Cardiac septum (tissue), 1 donor: ENCODE measurements at regions not wholly inside any gene's neighbourhood (a gene's known extent, or its start where the extent isn't known, plus 50 kb on each side); places are given as distances from the start of the nearest gene placed in this dataset.
"Not testable (repeated sequence)": the region's sequence is repeated elsewhere in the genome, so short reads cannot be mapped to it uniquely, and the experiment has no call there.

ENCODE experiments used
- DNase-seq: peaks from one replicate; pipeline ENCODE4 v3.0.0-alpha.2; 2020; ENCODE audit warnings: low spot score
- intact Hi-C: fragments of 100-400 bp; cut with DNase I; formaldehyde crosslinking; loops from one replicate; pipeline ENCODE4 v1.14.0; 2022
- donor health status: DM: no; HTN: no; CAD: no.

GRCh38 chr6:65996096-65996495, 289.1 kb upstream of the EYS start:
- intact Hi-C loops, result no loop called here
- no peak for DNase-seq

GRCh38 chr6:65989676-65990075, 282.6 kb upstream of the EYS start:
- intact Hi-C loops, result no loop called here
- no peak for DNase-seq

- DNase-seq, result no peak
- intact Hi-C loops, result no loop called here
These were observed 281.0 kb upstream of the EYS start for GRCh38 chr6:65988006-65988405.

DNA sequence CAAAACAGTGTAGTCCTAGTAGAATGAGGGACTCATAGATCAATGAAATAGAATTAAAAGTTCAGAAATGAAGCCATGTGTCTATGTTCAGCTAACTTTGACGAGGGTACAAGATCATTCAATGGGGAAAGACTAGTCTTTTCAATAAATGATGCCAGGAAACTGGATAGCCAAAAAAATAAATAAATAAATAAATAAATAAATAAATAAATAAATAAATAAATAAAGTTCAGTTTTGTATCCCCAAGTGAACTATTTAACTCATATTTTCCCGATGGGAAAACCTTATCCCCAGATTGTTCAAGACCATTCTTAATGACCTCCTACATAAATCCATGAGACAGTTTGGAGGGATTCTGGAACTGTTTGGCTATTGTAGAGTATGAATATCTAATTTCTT, 277.1 kb upstream of the EYS start:
- no peak for DNase-seq

GRCh38 chr6:65979120-65979519, 272.1 kb upstream of the EYS start:
- intact Hi-C loops, result no loop called here
- no peak for DNase-seq

More for the DNA sequence above, 277.1 kb upstream of the EYS start:
- intact Hi-C loops, result no loop called here

DNA sequence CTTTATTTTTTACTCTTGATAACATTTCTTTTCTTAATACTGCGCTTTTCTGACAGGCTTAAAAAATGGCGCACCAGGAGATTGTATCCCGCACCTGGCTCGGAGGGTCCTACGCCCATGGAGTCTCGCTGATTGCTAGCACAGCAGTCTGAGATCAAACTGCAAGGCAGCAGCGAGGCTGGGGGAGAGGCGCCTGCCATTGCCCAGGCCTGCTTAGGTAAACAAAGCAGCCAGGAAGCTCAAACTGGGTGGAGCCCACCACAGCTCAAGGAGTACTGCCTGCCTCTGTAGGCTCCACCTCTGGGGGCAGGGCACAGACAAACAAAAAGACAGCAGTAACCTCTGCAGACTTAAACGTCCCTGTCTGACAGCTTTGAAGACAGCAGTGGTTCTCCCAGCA, 264.2 kb upstream of the EYS start:
- DNase-seq, intact Hi-C loops: not testable (repeated sequence)

GRCh38 chr6:65964261-65964660, 257.2 kb upstream of the EYS start:
- intact Hi-C loops, result no loop called here
- no peak for DNase-seq

DNA sequence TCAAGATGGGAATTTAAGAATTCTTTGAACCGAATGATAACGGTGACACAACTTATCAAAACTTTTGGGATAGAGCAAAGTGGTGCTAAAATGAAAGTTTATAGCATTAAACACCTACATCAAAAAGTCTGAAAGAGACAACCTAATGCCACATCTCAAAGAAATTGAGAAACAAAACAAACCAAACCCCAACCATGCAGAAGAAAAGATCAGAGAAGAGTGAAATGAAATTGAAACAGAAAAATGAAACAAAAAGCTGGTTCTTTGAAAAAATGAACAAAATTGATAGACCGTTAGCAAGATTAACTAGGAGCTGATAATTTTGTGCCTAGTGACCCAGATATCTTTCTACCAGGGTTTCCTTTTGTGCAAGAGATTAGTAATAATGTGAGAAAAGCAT, 248.0 kb upstream of the EYS start:
- intact Hi-C loops, result no loop called here
- no peak for DNase-seq

DNA sequence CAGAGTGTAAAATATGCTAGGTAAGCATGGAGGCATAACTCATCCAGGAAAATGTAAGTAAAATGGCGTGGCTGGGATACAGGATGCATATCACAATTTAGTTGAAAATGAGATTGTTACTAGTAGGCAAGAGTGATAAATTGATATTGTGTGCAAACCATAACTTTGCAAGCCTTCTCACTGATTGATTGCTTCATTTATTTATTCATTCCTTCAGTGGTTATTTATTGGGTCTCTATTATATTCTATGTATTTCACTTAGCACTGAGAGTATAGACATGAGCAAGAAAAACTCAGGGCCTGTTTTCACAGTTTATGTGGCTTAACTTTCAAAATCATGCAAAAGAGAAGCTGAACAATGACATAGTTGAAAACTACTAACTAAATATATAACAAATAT, 241.0 kb upstream of the EYS start:
- intact Hi-C loops, result no loop called here
- no peak for DNase-seq

- intact Hi-C loops, result no loop called here
- DNase-seq, result no peak
These were observed 236.5 kb upstream of the EYS start for GRCh38 chr6:65943548-65943947.

DNA sequence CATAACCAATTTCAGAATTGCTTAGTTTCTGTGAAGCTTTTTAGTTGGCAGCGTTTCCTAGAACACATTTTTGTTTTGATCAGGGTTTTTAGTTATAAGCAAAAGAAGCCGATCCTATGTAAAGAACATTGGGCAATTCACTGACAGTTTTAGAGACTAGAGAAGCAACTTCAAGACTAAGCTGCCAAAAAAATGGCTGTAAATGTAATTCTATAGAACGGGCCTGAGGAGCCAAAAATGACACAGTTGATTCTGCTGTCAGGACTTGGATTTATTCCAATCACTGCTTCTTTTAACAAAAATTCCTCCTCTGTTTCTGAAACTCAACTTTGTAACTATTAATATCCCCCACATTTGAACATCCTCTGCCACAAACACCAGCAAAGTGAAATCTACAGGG, 236.0 kb upstream of the EYS start:
- DNase-seq, result no peak
- intact Hi-C loops, result no loop called here

GRCh38 chr6:65938000-65938399, 231.0 kb upstream of the EYS start:
- no peak for DNase-seq
- intact Hi-C loops, result no loop called here

GRCh38 chr6:65935412-65935811, 228.4 kb upstream of the EYS start:
- intact Hi-C loops, result no loop called here
- no peak for DNase-seq

DNA sequence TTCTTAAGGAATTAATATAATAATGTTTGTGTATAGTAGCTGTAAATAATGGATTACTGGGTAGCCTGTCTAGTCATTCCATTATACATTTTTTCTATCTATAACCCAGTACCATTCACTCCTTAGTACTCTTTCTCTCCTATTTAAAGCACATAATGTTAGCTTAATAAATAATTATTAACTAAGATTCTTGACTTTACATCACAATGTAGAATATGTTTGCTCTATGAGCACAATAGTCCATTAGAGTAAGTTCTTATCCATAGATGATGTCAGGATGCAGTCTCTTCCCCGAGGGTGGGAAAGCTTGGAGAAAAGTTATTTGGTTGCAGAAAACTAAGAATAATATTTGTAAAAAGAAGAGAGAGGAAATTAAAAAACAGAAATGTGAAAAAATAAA, 226.4 kb upstream of the EYS start:
- intact Hi-C loops, result no loop called here
- DNase-seq, result no peak

- no peak for DNase-seq
- intact Hi-C loops, result no loop called here
These were observed 220.1 kb upstream of the EYS start for GRCh38 chr6:65927141-65927540.

DNA sequence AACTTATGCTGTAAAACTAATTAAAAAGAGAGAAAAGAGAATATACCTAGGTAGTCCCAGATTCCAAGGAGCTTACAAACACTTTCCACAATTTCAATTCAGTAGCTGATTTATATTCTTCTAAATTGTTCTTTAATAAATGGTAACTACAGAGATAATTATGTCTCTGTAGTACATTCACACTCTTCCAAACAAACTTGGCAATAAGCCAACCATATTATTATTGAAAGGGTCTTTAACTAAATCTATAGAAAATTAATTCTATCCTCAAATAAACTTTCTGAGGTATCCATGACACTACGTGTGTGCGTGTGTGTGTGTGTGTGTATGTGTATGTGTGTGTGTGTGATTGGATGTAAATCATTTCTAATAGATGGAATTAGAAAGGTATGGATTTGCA, 217.4 kb upstream of the EYS start:
- DNase-seq, result no peak
- intact Hi-C loops, result no loop called here

DNA sequence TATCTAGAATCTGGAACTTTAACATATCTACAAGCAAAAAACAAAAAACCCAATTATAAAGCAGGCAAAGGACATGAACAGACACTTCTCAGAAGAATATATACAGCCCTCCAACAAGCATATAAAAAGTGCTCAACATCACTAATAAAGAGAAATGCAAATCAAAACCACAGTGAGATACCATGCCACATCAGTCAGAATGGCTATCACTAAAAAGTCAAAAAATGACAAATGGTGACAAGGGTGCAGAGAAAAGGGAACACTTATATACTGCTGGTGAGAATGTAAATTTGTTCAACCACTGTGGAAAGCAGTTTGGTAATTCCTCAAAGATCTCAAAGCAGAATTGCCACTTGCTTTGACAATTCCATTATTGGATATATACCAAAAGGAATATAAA, 215.0 kb upstream of the EYS start:
- DNase-seq, result no peak
- intact Hi-C loops, result no loop called here

- DNase-seq, result no peak
- intact Hi-C loops, result no loop called here
These were observed 201.0 kb upstream of the EYS start for GRCh38 chr6:65908065-65908464.

DNA sequence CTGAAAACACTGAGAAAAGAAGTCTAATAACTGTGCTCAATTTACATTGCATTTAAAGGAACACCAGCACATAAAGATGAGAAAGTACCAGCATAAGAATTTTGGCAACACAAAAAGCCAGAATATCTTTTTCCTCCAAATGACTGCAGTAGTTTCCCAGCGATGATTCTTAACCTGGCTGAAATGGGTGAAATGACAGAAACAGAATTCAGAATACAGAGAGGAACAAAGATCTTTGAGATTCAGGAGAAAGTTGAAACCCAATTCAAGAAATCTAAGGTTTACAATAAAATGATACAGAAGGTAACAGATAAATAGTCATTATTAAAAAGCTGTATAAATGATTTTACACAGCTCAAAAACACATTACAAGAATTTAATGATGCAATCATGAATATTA, 197.0 kb upstream of the EYS start:
- intact Hi-C loops, result no loop called here
- no peak for DNase-seq

DNA sequence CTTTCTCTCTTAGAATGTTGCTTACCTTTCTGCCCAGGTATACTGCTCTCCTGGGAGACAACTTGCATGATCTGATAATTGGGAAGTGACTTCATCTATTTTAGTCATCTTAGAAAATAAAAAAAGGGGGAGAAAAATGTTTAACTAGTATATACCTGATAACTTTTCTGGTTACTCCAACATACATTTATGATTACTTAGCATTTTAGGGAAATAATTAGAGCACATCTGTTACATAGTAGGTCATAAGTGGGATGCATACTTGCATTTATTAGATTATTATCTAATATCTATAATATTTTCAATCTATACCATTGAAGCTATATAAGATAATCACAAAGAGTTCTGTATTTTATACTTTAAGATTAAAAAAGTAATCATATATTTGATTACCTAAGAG, 193.9 kb upstream of the EYS start:
- DNase-seq, result no peak
- intact Hi-C loops, result no loop called here

DNA sequence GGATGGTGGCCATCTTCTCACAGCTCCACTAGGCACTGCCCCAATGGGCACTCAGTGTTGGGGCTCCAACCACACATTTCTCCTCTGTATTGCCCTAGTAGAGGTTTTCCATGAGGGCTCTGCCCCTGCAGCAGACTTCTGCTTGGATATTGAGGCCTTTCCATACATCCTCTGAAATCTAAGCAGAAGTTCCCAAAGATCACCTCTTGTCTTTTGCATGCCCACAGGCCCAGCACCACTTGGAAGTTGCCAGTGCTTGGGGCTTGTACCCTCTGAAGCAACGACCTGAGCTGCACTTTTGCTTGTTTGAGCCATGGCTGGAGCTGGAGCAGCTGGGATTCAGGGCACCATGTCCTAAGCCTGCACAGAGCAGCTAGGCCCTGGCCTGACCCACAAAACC, 189.1 kb upstream of the EYS start:
- intact Hi-C loops, result no loop called here
- DNase-seq, result no peak

- intact Hi-C loops, result no loop called here
- DNase-seq, result no peak
These were observed 169.6 kb upstream of the EYS start for GRCh38 chr6:65876668-65877067.

- intact Hi-C loops, result no loop called here
- no peak for DNase-seq
These were observed 145.4 kb upstream of the EYS start for GRCh38 chr6:65852369-65852852.
